Panc1 (cell line): ENCODE measurements at regions not wholly inside any gene's neighbourhood (a gene's known extent, or its start where the extent isn't known, plus 50 kb on each side); places are given as distances from the start of the nearest gene placed in this dataset.

Source experiments
- ATAC-seq: fragments of 200-7000 bp; cut with Tn5 transposase; 2 replicates; pipeline ENCODE4 v1.9.1; 2020; ENCODE audit warnings: mild to moderate bottlenecking, moderate library complexity
- BruUV-seq: library from RNA; stranded (reverse); fragments of 400-500 nt; replicated peaks from 2 replicates; lab custom pipeline; 2021; lab: Mats Ljungman, UMichigan
- CTCF ChIA-PET: fragments of 300-600 bp; sonication (Branson Sonifier 250); formaldehyde crosslinking; loops from one replicate; lab custom pipeline; 2022; ENCODE audit warnings: antibody characterized with exemption; lab: Charles Lee
- POLR2A ChIA-PET: fragments of 300-600 bp; sonication (Branson Sonifier 250); formaldehyde crosslinking; loops from one replicate; lab custom pipeline; 2022; ENCODE audit warnings: antibody characterized with exemption; lab: Charles Lee
- DNase-seq: peaks from one replicate; pipeline ENCODE4 v3.0.0-alpha.2; 2010; ENCODE audit warnings: low read depth, low spot score
- H3K27ac ChIP-seq: 2 replicates; pipeline ENCODE4 v1.5.1; 2011; ENCODE audit warnings: mild to moderate bottlenecking, low read length, inconsistent platforms
- H3K27me3 ChIP-seq: fragments of 200-500 bp; sonication (Bioruptor generic); 2 replicates; pipeline ENCODE4 v1.6.0; 2014; ENCODE audit warnings: low read length, inconsistent platforms; ENCODE audit not compliant: control insufficient read depth, insufficient read depth
- H3K36me3 ChIP-seq: fragments of 200-500 bp; sonication (Bioruptor generic); 2 replicates; pipeline ENCODE4 v1.5.1; 2014; ENCODE audit warnings: inconsistent platforms, mild to moderate bottlenecking, low read length, moderate library complexity; ENCODE audit not compliant: control insufficient read depth, insufficient read depth
- H3K4me1 ChIP-seq: 2 replicates; pipeline ENCODE4 v1.5.1; 2011; ENCODE audit warnings: inconsistent platforms, mild to moderate bottlenecking, low read length, moderate library complexity; ENCODE audit not compliant: control insufficient read depth, insufficient read depth
- H3K4me3 ChIP-seq, 2 experiments: 2 replicates each; pipeline ENCODE4 v1.5.1; 2011 to 2012; ENCODE audit warnings: low read depth in 2 of 2, low read length in 2 of 2, mild to moderate bottlenecking in 2 of 2, inconsistent platforms in 1 of 2, moderate library complexity in 1 of 2
- H3K9me3 ChIP-seq: fragments of 200-500 bp; sonication (Bioruptor generic); 2 replicates; pipeline ENCODE4 v1.5.1; 2014; ENCODE audit warnings: low read depth, mild to moderate bottlenecking, inconsistent platforms, low read length, moderate library complexity; ENCODE audit not compliant: control insufficient read depth, insufficient read depth
- POLR2AphosphoS5 ChIP-seq: IDR thresholded peaks from 2 replicates; pipeline ENCODE4 v1.6.1; 2012; ENCODE audit warnings: mild to moderate bottlenecking, low read depth, low read length, moderate library complexity
- SIN3A ChIP-seq: IDR thresholded peaks from 2 replicates; pipeline ENCODE4 v1.6.1; 2012; ENCODE audit warnings: low read depth, mild to moderate bottlenecking, low read length, moderate library complexity, borderline replicate concordance; ENCODE audit not compliant: insufficient read depth
- TCF7L2 ChIP-seq: IDR thresholded peaks from 2 replicates; pipeline ENCODE4 v1.6.1; 2011; ENCODE audit warnings: mild to moderate bottlenecking, low read depth, low read length, inconsistent platforms
- in situ Hi-C: cut with HindIII; loops from 2 replicates; pipeline ENCODE4 v1.10.0; 2016; ENCODE audit warnings: low sequenced_read_pairs, low pct_unique_long_range_greater_than_20kb
- intact Hi-C: fragments of 100-400 bp; cut with micrococcal nuclease; formaldehyde crosslinking; loops from one replicate; pipeline ENCODE4 v1.10.0; 2022; ENCODE audit not compliant: unreplicated experiment
- TF ChIP-seq, protein P1 (sequence below), 2 experiments: IDR thresholded peaks; 2 replicates each; pipeline ENCODE4 v1.6.1; 2011 to 2012; ENCODE audit warnings: low read depth in 2 of 2, control low read depth in 1 of 2, low read length in 1 of 2, mild to moderate bottlenecking in 1 of 2, moderate library complexity in 1 of 2; ENCODE audit not compliant: insufficient read depth in 1 of 2
- TF ChIP-seq, protein P2 (sequence below): fragments of 450-650 bp; IDR thresholded peaks from 2 replicates; pipeline ENCODE4 v1.5.1; 2017; ENCODE audit warnings: mild to moderate bottlenecking

DNA sequence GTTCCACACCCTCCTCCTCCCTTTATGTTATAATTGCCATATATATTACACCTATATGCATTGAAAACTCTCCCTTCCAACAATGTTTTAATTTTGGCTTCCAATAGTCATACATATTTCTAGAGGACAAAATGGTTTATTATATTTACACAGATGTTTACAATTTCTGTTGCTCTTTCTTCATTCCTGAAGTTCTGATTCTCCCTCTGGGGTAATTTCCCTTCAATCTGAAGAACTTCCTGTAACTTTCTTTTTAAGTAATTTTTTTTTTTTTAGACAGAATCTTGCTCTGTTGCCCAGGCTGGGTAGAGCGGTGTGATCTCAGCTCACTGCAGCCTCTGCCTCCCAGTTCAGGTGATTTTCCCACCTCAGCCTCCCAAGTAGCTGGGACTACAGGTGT, 173.0 kb upstream of the MAP1B start:
- DNase-seq, result no peak
- Histone ChIP-seq H3K27me3 (peaks cover 6% of the 10 kb centered on the region; the same call in 1 of the 2 replicates), H3K4me1 (no peaks in the 10 kb centered on the region), H3K9me3 (no peaks in the 10 kb centered on the region), H3K4me3 (no peak overlapping the region), H3K27ac (no peak overlapping the region), H3K36me3 (no peaks in the 10 kb centered on the region)
- TF ChIP-seq TCF7L2 (no peak), SIN3A (no peak), POLR2AphosphoS5 (no peak)
- TF ChIP-seq, protein P1, sequence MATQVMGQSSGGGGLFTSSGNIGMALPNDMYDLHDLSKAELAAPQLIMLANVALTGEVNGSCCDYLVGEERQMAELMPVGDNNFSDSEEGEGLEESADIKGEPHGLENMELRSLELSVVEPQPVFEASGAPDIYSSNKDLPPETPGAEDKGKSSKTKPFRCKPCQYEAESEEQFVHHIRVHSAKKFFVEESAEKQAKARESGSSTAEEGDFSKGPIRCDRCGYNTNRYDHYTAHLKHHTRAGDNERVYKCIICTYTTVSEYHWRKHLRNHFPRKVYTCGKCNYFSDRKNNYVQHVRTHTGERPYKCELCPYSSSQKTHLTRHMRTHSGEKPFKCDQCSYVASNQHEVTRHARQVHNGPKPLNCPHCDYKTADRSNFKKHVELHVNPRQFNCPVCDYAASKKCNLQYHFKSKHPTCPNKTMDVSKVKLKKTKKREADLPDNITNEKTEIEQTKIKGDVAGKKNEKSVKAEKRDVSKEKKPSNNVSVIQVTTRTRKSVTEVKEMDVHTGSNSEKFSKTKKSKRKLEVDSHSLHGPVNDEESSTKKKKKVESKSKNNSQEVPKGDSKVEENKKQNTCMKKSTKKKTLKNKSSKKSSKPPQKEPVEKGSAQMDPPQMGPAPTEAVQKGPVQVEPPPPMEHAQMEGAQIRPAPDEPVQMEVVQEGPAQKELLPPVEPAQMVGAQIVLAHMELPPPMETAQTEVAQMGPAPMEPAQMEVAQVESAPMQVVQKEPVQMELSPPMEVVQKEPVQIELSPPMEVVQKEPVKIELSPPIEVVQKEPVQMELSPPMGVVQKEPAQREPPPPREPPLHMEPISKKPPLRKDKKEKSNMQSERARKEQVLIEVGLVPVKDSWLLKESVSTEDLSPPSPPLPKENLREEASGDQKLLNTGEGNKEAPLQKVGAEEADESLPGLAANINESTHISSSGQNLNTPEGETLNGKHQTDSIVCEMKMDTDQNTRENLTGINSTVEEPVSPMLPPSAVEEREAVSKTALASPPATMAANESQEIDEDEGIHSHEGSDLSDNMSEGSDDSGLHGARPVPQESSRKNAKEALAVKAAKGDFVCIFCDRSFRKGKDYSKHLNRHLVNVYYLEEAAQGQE (IDR thresholded peaks at IDR 0.05; ENCODE audit: insufficient read depth in 1 of 2, low read depth in 2 of 2, low read length in 1 of 2), result no peak
- TF ChIP-seq, protein P2, sequence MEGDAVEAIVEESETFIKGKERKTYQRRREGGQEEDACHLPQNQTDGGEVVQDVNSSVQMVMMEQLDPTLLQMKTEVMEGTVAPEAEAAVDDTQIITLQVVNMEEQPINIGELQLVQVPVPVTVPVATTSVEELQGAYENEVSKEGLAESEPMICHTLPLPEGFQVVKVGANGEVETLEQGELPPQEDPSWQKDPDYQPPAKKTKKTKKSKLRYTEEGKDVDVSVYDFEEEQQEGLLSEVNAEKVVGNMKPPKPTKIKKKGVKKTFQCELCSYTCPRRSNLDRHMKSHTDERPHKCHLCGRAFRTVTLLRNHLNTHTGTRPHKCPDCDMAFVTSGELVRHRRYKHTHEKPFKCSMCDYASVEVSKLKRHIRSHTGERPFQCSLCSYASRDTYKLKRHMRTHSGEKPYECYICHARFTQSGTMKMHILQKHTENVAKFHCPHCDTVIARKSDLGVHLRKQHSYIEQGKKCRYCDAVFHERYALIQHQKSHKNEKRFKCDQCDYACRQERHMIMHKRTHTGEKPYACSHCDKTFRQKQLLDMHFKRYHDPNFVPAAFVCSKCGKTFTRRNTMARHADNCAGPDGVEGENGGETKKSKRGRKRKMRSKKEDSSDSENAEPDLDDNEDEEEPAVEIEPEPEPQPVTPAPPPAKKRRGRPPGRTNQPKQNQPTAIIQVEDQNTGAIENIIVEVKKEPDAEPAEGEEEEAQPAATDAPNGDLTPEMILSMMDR, result no peak
- intact Hi-C loops, result no loop called here
- POLR2A ChIA-PET, result no interaction called here
- CTCF ChIA-PET, result no interaction called here
- BruUV-seq, result no TSS peak
- in situ Hi-C loops, result no loop called here
- ATAC-seq, result no peak

DNA sequence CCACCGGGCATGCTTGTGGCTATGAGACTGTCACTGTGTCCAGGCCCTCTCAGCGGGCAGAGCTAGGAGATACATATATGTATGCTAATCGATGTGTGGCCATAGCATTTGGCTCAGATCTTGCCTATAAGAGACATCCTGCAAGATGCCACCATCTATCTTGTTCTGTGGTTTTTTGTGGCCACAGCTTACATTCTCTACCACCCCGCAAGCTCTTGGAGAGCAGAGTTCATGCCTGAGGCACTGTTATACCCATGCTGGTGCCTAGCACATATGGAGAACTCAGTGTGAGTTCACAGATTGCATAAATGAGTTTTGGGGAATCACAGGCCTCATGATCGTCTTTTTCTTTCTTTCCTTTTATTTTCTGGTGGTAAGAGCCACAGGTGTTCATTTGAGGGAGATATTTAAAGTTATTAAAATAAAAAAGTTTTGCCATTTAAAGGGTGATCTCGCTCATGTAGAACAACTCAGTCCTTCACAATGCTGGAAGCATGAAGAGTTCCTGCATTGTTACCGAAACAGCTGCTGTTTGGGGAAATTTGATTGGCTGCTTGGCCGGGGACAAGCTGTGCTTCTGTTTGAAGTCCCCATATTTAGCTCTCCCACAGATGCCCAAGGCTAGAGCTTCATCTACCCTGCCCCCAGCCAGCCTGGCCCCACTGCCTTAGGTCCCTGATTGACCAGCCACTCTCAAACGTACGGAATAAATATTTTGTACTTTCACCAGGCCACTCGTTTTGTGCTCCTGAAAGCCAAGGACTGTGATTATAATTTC, 169.2 kb upstream of the MAP1B start:
- no peak for TF ChIP-seq POLR2AphosphoS5
- TF ChIP-seq, protein P1 (IDR thresholded peaks at IDR 0.05; ENCODE audit: insufficient read depth in 1 of 2, low read depth in 2 of 2, low read length in 1 of 2), result no peak
- TF ChIP-seq SIN3A, result no peak
- no peak for TF ChIP-seq TCF7L2
- TF ChIP-seq, protein P2, result no peak
- ATAC-seq (no peak), DNase-seq (no peak)
- H3K4me1 ChIP-seq, result no peaks in the 10 kb centered on the region
- peaks cover 3% of the 10 kb centered on the region; the same call in 1 of the 2 replicates for H3K27me3 ChIP-seq
- H3K4me3 ChIP-seq, result no peak overlapping the region
- POLR2A ChIA-PET, result no interaction called here
- H3K27ac ChIP-seq, result no peak overlapping the region
- H3K36me3 ChIP-seq, result no peaks in the 10 kb centered on the region
- no TSS peak for BruUV-seq
- CTCF ChIA-PET, result no interaction called here
- in situ Hi-C loops (no loop called here), intact Hi-C loops (no loop called here)
- H3K9me3 ChIP-seq, result no peaks in the 10 kb centered on the region
